Small intestine (tissue), 7 donors: ENCODE measurements at regions not wholly inside any gene's neighbourhood (a gene's known extent, or its start where the extent isn't known, plus 50 kb on each side); places are given as distances from the start of the nearest gene placed in this dataset.
"Not testable (repeated sequence)": the region's sequence is repeated elsewhere in the genome, so short reads cannot be mapped to it uniquely, and the experiment has no call there.

Experiments
- DNase-seq, 2 donors: peaks; one replicate each; pipeline versions ENCODE4 v3.0.0 to v3.0.0-alpha.2; 2013
- FAIRE-seq: peaks from 2 replicates; lab custom pipeline; 2012; peaks lifted over from hg19 to GRCh38; lab: Jason Lieb, UNC
- H3K27ac ChIP-seq, 3 donors: one replicate each; pipeline ENCODE4 v1.5.1; 2013; ENCODE audit warnings: low read length in 2 of 3, mild to moderate bottlenecking in 2 of 3, control low read depth in 1 of 3, inconsistent platforms in 1 of 3, low read depth in 1 of 3, moderate library complexity in 1 of 3
- H3K27me3 ChIP-seq, 3 donors: one replicate each; pipeline ENCODE4 v1.6.1; 2013; ENCODE audit warnings: low read length in 3 of 3, inconsistent platforms in 1 of 3; ENCODE audit not compliant: control insufficient read depth in 3 of 3, insufficient read depth in 3 of 3
- H3K36me3 ChIP-seq, 3 donors: one replicate each; pipeline ENCODE4 v1.6.1; 2013; ENCODE audit warnings: low read length in 3 of 3, inconsistent platforms in 1 of 3, low read depth in 1 of 3, mild to moderate bottlenecking in 1 of 3, moderate library complexity in 1 of 3; ENCODE audit not compliant: control insufficient read depth in 3 of 3, insufficient read depth in 2 of 3
- H3K4me1 ChIP-seq, 3 donors: one replicate each; pipeline ENCODE4 v1.6.1; 2013; ENCODE audit warnings: low read length in 2 of 3, inconsistent platforms in 1 of 3, low read depth in 1 of 3, mild to moderate bottlenecking in 1 of 3, moderate library complexity in 1 of 3; ENCODE audit not compliant: control insufficient read depth in 3 of 3, insufficient read depth in 2 of 3
- H3K4me3 ChIP-seq, 3 donors: one replicate each; pipeline ENCODE4 v1.5.1; 2013; ENCODE audit warnings: low read length in 3 of 3, control low read depth in 1 of 3, inconsistent platforms in 1 of 3, low read depth in 1 of 3, mild to moderate bottlenecking in 1 of 3, moderate library complexity in 1 of 3
- H3K9me3 ChIP-seq, 2 donors: one replicate each; pipeline ENCODE4 v1.6.1; 2013; ENCODE audit warnings: low read depth in 1 of 2, low read length in 1 of 2; ENCODE audit not compliant: control insufficient read depth in 2 of 2, insufficient read depth in 1 of 2
- WGBS, 3 donors: extraction: QIAGEN DNeasy Blood & Tissue Kit; methylation state at CpG; one replicate each; pipeline ENCODE4 v1.1.7; 2013; 5-methylcytosine and 5-hydroxymethylcytosine counted together
- donor health status: healthy with polysubstance abuse.
- donor health status: control.
- donor health status: control.
- donor health status: Bipolar disorder and iron deficiency.
- donor health status: healthy.

DNA sequence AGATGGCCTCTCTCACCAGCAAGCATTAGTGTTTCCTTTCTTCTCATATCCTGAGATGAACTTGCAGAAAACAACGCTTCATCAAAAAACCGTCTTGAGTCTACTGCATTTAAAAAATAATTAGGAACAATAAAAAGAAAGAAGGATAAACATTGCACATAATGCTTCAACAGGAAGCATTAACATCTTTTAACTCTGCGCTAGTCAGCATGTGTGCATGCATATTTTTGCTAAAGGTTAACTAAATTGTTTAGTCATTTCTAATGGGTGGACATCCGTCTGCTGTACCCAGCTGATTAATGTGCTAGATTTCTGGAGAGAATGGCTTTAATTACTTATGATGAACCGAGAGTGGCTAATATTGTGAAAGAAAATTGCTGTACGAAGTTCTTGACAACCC, 349.3 kb downstream of the SOX4 start:
- peak overlapping the region in 1 of 3 donors; percentile 1 for H3K27ac ChIP-seq
- H3K4me3 ChIP-seq = no peak overlapping the region
- 57 to 70% (median 63%) methylated on average over 6 of the region's 6 CpGs for WGBS, 3 donors
- H3K36me3 ChIP-seq = no peaks in the 10 kb centered on the region
- no peak for DNase-seq
- no peaks in the 10 kb centered on the region for H3K9me3 ChIP-seq
- no peaks in the 10 kb centered on the region for H3K27me3 ChIP-seq
- peaks cover 0 to 9% (median 0%) of the 10 kb centered on the region in 3 donors for H3K4me1 ChIP-seq
- FAIRE-seq = no peak

DNA sequence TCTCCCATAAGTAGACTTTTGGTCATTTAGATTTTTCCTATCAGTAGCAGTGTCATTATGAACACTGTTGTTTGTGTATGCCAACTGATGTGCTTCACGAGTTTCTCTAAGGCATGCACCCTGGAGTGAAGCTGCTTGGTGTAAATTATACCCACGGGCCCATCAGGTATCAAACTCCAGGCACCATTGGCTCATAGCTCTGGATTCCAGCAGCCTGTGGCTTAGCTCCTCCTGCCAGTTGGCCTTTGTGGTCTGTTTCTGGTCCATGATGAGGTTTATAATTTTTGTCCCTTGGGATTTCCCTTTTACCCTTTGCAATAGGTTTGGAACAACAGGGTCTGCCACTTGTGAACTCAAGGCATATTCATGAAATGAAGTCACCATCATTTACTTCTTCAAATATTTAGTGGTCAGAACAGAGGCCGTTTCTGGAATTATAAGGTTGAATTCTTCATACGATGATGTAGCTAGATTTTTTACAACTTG, 350.5 kb downstream of the PRL start:
- no peak overlapping the region for H3K27ac ChIP-seq
- H3K4me3 ChIP-seq = no peak overlapping the region
- no peak for DNase-seq
- no peaks in the 10 kb centered on the region for H3K27me3 ChIP-seq
- FAIRE-seq = no peak
- peaks cover 0 to 37% (median 2%) of the 10 kb centered on the region in 3 donors for H3K4me1 ChIP-seq
- 74 to 75% (median 75%) methylated on average over 4 of the region's 4 CpGs for WGBS, 3 donors
- no peaks in the 10 kb centered on the region for H3K36me3 ChIP-seq
- H3K9me3 ChIP-seq = no peaks in the 10 kb centered on the region

DNA sequence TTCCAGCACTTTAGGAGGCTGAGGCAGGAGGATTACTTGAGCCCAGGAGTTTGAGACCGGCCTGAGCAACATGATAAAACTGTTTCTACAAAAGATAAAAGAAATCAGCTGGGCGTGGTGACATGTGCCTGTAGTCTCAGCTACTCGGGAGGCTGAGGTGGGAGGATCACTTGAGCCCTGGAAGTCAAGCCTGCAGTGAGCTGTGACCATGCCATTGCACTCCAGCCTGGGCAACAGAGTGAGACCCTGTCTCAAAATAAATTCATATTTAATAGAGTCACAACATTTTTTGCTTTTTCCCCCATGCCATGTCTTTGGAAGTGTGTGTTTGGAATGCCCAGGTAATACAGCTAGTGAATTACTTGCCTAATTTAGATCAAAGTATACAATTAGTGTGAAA, 349.6 kb downstream of the PRL start:
- not testable (repeated sequence) for H3K36me3 ChIP-seq, FAIRE-seq, H3K27ac ChIP-seq, H3K4me3 ChIP-seq, DNase-seq, H3K27me3 ChIP-seq, H3K9me3 ChIP-seq
- peaks cover 0 to 46% (median 2%) of the 10 kb centered on the region in 3 donors for H3K4me1 ChIP-seq
- WGBS, 3 donors = 78 to 79% (median 78%) methylated on average over 3 of the region's 3 CpGs

DNA sequence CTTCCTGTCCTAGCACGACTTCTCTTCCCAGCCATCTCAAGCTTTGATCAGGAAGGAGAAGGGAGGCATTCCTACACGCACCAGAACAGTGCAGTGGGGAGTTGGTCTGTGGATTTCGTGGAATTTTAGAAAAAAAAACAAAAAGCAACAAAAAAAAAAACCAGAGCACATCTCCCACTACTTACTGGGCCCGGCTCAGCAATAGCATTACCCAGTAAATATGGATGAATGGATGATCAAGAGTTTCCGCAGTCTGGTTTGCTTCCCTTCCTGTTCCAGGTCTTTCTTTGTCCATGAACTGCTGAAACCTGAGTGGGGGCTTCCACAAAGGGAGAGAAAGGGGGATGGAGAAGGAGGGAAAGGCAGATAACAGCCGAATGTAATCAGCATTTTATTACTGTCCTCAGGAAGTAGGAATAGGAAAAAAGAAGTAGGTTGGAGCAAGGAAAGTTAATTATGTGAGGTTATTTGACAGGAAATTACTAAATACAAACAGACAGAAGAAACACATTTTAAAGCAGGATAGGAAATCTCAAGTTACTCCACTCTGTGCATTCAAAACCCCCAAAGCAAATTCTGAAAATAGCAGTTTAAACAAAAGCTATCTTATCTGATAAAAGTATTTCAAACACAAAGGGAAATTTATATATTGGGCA, 349.0 kb downstream of the PRL start:
- no peaks in the 10 kb centered on the region for H3K9me3 ChIP-seq
- H3K4me1 ChIP-seq = peaks cover 0 to 48% (median 4%) of the 10 kb centered on the region in 3 donors
- 60 to 68% (median 61%) methylated on average over 6 of the region's 6 CpGs for WGBS, 3 donors
- peak overlapping the region in 1 of 3 donors; percentile 16 for H3K27ac ChIP-seq
- FAIRE-seq = no peak
- H3K4me3 ChIP-seq = no peak overlapping the region
- H3K27me3 ChIP-seq = no peaks in the 10 kb centered on the region
- H3K36me3 ChIP-seq = no peaks in the 10 kb centered on the region
- DNase-seq = peak in 1 of 2 donors; percentile 21

DNA sequence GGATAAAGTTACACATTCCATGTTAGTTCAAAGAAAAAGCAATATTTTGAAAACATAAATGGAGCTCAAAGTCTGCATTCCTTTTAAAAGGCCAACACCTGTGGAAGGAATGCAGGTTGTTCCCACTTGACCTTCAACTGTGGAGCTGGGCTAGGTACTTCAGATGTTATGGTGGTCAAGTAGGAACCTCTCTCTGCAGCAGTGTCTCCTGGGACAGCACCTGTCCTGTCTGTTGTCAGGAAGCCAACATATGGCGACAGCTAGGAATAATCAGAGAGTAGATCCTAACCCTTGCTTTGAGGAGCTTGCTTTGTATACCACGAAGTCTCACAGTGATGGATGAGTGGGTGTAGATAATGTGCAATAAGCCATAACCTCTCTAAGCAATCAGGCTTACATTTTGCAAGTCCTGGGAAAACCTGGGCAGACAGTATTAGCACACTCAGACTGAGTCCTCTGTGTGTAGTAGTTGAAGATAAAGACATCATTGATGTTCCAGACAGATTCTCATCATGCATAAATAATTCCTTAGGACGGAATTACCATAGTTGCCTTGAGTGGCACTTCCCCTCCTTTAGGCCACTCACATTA, 347.5 kb downstream of the PRL start:
- no peak overlapping the region for H3K4me3 ChIP-seq
- DNase-seq (peak; percentile 45 to 86), FAIRE-seq (no peak)
- no peaks in the 10 kb centered on the region for H3K9me3 ChIP-seq
- peak overlapping the region in 1 of 3 donors; percentile 72 for H3K27ac ChIP-seq
- peaks cover 0 to 62% (median 4%) of the 10 kb centered on the region in 3 donors for H3K4me1 ChIP-seq
- WGBS, 3 donors = 41 to 51% (median 41%) methylated on average over 3 of the region's 3 CpGs
- H3K27me3 ChIP-seq = no peaks in the 10 kb centered on the region
- no peaks in the 10 kb centered on the region for H3K36me3 ChIP-seq

DNA sequence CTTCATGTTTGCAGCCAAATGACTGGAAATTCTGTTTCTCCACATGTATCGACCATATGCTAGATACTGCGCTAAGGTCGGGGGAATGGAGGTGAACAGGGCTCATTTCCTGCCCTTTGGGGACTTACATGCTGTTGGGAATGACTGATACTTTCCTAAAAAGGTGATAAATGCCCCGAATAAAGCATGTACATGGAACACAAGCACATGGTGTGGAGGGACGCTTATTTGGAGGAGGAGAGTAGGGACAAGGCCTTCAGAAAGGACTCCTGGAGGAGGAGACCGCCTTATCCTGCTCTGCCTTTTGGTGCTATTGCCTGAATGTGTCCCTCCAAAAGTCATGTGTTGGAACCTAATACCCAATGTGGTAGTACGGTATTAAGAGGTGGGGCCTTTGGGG, 344.5 kb downstream of the PRL start:
- WGBS, 3 donors = 91 to 96% (median 95%) methylated on average over 7 of the region's 7 CpGs
- no peak for FAIRE-seq
- peaks cover 0 to 65% (median 4%) of the 10 kb centered on the region in 3 donors for H3K4me1 ChIP-seq

DNA sequence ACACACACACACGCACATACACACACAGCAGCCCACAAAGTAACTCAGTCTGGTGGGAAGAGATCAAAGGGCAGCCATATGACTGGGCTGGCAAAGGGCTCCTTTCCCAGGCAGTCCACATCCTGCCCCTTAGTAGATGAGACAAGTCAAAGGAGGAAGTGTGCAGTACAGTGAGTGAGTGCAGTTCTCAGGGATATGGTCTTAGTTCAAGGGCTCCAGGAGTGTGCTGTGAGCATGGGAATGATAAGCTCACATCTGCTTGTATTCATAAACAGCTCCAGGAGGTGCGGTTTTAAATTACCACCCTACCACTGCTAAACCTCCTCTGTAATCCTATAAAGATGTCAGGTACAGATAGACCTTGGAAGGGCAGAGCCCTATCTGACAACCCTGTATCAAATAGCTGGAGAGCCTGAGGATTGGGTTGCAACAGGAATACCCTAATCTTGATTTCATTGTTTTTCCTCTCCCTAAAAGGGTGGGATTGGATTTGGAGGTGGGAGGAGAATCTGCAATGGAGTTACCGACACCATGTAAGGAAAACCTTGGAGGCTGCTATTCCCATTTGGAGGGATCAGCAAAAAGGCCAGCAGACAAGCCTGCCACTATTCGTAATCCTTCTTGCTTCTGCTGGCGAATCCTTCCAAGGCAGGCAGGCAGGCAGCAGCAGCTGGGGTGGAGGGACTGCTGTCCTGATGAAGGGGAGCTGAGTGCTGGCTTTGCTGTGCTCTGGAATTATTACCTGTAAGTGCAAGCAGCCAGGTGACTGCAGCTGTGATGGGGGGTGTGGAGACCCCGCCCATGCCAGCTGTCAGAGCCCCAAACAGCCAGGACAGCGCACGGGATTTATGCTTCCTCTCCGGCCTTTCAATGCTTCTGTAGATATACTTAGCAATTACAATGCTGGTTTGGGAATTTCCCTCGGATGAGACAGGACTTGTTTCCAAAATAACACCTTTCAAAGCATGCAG, 342.7 kb downstream of the PRL start:
- no peaks in the 10 kb centered on the region for H3K36me3 ChIP-seq
- FAIRE-seq = no peak
- H3K27me3 ChIP-seq = no peaks in the 10 kb centered on the region
- no peaks in the 10 kb centered on the region for H3K9me3 ChIP-seq
- no peak overlapping the region for H3K4me3 ChIP-seq
- H3K27ac ChIP-seq = peak overlapping the region; percentile 29 to 73 (median 29)
- H3K4me1 ChIP-seq = peaks cover 0 to 52% (median 4%) of the 10 kb centered on the region in 3 donors
- peak; percentile 70 to 86 for DNase-seq
- 27 to 44% (median 36%) methylated on average over 10 of the region's 10 CpGs for WGBS, 3 donors

More for the DNA sequence above, 344.5 kb downstream of the PRL start:
- no peaks in the 10 kb centered on the region for H3K27me3 ChIP-seq
- no peaks in the 10 kb centered on the region for H3K9me3 ChIP-seq
- H3K36me3 ChIP-seq = no peaks in the 10 kb centered on the region
- H3K4me3 ChIP-seq = no peak overlapping the region
- no peak for DNase-seq
- H3K27ac ChIP-seq = peak overlapping the region in 1 of 3 donors; percentile 88

DNA sequence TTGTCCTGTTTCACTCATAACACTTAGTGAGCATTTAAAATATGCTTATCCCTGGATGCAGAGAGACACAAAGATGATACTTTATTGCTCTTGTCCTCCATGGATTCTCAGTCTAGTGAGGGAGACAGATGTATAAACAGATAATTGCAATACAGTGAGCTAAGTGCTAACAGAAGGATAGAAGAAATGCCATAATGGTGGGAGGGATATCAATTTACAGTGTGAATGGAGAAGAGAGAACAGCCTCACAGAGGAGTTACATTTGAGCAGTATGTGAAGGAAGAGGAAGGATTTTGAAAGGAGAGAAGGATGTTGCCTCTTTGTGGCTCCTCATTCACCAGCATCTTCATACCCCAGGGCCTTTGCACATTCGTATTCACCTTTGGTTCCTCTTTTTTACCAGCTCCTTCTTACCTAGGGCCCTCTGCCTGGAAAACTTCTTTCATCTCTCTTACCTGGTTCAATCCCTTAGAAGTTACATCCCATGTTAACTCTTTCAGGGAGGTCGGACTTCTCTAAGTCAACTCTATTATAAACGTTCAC, 341.7 kb downstream of the PRL start:
- Histone ChIP-seq H3K4me1 (peaks cover 0 to 42% (median 2%) of the 10 kb centered on the region in 3 donors), H3K36me3 (no peaks in the 10 kb centered on the region), H3K27ac (no peak overlapping the region), H3K27me3 (no peaks in the 10 kb centered on the region), H3K4me3 (no peak overlapping the region), H3K9me3 (no peaks in the 10 kb centered on the region)
- no peak for FAIRE-seq
- WGBS, 3 donors = 81 to 90% (median 87%) methylated on average over 3 of the region's 3 CpGs
- DNase-seq = no peak
